HG02938 (cell line): ENCODE measurements at regions not wholly inside any gene's neighbourhood (a gene's known extent, or its start where the extent isn't known, plus 50 kb on each side); places are given as distances from the start of the nearest gene placed in this dataset.
"Not testable (repeated sequence)": the region's sequence is repeated elsewhere in the genome, so short reads cannot be mapped to it uniquely, and the experiment has no call there.

Experiments used
- ATAC-seq: cut with Tn5 transposase; IDR thresholded peaks from one replicate; pipeline ENCODE4 v1.9.1; 2021; ENCODE audit warnings: mild to moderate bottlenecking, moderate library complexity; ENCODE audit not compliant: unreplicated experiment

- no peak for ATAC-seq
Observed at GRCh38 chr7:26084418-26084817, 67.6 kb upstream of the NFE2L3 start.

DNA sequence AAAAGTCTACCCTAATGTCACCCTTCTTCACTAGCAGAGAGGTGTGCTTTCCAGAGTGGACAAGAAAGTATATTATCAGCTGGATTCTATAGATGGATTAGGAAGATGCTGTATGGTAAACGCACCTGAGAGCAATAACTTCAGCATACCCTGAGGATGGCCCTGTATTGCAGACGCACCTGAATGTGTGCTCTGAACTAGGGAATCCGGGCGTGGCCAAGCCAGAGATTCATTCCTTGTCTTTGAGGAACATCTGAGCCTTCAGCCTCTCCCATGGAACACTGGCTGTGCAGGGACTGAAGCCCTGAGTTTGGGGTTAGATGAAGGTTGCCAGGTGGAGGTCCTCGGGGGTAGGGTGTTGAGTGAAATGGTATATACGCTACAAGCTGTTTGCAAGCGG lies 66.2 kb upstream of the NFE2L3 start:
- ATAC-seq: no peak

GRCh38 chr7:26087321-26088091 lies 64.5 kb upstream of the NFE2L3 start:
- no peak for ATAC-seq

DNA sequence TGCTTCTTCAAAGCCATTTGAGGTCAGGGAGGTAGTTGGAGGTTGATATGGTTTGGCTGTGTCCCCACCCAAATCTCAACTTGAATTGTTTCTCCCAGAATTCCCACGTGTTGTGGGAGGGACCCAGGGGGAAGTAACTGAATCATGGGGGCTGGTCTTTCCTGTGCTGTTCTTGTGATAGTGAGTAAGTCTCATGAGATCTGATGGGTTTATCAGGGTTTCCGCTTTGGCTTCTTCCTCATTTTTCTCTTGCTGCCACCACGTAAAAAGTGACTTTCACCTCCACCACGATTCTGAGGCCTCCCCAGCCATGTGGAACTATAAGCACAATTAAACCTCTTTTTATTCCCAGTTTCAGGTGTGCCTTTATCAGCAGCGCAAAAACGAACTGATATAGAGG lies 62.5 kb upstream of the NFE2L3 start:
- ATAC-seq: not testable (repeated sequence)

GRCh38 chr7:26090927-26091519 lies 61.0 kb upstream of the NFE2L3 start:
- ATAC-seq: no peak

DNA sequence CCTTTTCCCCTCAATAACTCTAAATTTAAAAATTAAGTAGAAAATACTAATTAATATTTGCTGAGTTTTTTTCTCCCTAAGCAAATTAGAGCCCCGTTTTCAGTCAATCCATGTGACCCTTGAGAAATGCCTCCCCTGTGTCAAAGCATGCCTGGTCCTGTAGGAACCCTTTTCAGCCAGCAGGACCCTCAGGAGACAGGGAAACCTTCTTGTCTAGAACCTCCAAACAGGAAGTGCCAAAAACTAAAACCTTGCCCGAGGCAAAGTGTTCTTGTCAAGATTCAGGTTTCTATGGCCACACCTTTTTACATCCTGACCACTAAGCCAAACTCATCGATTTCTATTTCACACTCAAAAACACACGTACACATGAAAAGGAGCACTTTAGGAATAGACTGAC lies 60.1 kb upstream of the NFE2L3 start:
- ATAC-seq: no peak

DNA sequence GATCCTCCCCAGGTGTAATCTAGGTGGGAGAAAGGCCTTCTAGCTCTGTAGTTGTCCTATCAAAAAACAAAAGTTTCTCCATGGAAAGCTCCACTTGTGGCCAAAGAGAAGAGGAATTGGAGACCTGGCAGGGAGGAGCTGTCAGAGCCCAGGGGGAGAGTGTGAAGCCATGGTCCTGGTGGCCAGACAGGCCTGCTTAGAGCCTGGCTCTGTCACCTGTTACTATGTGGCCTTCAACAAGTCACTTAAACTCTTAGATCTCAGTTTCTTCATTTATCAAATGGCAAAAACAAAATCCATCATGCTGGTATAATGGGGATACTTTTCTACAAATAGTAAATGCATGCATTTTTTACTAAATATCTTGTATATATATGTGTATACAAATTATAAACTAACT lies 59.0 kb upstream of the NFE2L3 start:
- no peak for ATAC-seq

DNA sequence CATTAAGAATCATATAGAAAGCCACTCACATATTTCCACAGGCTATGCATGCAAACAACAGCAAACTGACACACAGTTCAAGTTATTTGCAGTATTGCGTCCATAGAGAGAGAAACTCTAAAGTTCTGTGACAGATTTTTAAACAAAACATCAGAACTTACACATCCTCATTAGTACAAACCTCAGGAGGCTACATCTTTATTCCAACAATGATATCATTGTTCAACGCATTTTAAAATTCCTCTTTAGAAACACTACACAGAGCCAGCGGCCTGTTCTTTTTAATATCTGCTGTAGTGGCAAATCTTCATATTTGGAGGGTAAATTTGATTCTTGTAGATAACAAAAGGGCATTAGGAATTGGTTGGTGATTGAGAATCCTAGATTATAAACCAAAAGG lies 55.9 kb upstream of the NFE2L3 start:
- ATAC-seq: no peak

DNA sequence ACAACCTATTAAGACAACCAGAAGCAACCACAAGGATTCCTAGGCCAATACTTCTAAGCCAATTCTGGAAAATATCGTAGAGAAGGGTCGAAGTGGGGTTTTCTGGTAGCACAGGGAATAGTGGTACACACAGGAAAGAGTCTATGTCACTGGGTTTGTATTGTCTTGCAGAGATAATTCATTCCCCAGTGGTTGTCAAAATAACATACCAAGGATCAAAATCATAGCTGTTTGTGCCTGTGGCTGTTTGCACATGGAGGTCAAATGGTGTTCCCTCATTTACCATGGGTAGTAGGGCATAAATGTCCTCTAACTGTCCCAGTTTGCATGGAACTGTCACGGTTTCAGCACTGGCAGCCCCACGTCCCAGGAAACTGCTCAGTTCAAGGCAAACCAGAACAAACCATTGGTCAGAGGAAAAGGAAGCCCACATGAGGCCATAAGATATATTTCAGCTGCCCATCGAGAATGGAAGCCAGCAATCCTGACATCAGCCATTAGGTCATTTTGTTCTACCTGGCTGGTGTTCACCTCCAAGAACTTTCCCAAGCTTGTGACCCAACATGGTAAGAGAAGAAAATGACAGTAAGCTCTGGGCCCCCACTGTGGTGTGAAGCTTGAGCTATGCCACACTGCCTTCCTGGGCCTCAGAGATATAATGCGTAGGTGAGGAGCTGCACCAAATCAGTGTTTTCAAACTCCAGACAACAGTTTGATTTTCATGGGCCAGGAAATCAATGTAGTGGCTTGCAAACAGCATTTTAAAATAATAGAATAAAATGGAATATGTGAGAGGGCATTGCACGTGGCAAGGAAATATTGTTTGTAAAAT lies 53.9 kb upstream of the NFE2L3 start:
- ATAC-seq: no peak

GRCh38 chr7:26099236-26099635 lies 52.8 kb upstream of the NFE2L3 start:
- ATAC-seq: no peak

DNA sequence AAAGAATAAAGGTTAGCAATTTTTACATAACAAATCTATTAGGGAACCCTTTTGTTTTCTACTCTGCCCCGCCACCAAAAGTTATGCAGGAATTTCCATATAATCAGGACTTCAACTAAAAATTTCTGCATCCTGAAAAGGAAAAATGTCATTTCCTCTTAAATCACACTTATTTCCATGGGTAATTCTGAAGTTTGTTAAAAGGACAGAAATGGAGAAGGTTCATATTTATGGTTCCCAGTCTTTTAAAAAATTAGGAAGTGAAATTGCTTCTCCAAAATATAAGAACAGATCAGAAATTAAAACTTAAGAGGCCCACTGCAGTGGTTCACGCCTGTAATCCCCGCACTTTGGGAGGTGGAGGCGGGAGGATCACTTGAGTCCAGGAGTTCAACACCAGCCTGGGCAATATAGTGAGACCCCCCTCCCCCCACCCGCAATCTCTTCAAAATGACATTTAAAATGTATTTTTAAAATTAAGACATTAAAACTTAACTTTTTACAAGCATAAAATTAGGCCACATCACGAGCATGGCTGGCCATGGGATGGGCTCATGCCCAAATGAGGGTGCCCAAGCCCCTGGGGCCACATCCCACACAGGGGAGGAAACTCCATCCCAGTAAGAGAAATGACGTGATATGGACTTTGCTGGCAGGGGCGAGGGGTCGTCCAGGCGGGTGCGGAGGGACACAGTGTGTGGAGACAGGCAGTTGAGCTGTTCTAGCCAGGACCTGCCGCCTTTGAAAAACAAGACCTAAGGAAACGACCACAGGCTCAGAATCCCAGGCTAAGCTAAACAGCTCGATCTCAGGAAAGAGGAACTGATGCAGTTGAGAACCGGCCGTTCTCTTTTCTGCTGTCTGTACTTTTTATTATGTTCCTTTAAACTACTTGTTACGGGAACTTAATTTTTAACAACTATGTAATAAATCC lies 51.3 kb upstream of the NFE2L3 start:
- no peak for ATAC-seq

GRCh38 chr7:26101361-26102151 lies 50.4 kb upstream of the NFE2L3 start:
- ATAC-seq: no peak

GRCh38 chr7:26102176-26102575 lies 49.8 kb upstream of the NFE2L3 start:
- no peak for ATAC-seq
